Fibroblast of lung (primary cell): ENCODE measurements at regions not wholly inside any gene's neighbourhood (a gene's known extent, or its start where the extent isn't known, plus 50 kb on each side); places are given as distances from the start of the nearest gene placed in this dataset.

ENCODE experiments used
- DNase-seq, 2 donors: peaks; one replicate each; pipeline versions ENCODE4 v3.0.0 to v3.0.0-alpha.2; 2010; ENCODE audit warnings: low read depth in 2 of 2
- H2AFZ ChIP-seq: 2 replicates; pipeline ENCODE4 v1.5.1; 2012; ENCODE audit warnings: low read length, control low read depth, inconsistent platforms
- H3K27ac ChIP-seq: 2 replicates; pipeline ENCODE4 v1.5.1; 2011; ENCODE audit warnings: low read length, control low read depth; ENCODE audit not compliant: insufficient read depth
- H3K27me3 ChIP-seq: 2 replicates; pipeline ENCODE4 v1.5.1; 2011; ENCODE audit warnings: mild to moderate bottlenecking, low read length; ENCODE audit not compliant: control insufficient read depth, insufficient read depth
- H3K36me3 ChIP-seq: 2 replicates; pipeline ENCODE4 v1.5.1; 2011; ENCODE audit warnings: low read length; ENCODE audit not compliant: control insufficient read depth, insufficient read depth
- H3K4me1 ChIP-seq: 2 replicates; pipeline ENCODE4 v1.5.1; 2011; ENCODE audit warnings: low read length; ENCODE audit not compliant: control insufficient read depth, insufficient read depth; ENCODE audit errors: extremely low read depth
- H3K4me2 ChIP-seq: 2 replicates; pipeline ENCODE4 v1.5.1; 2011; ENCODE audit warnings: low read length, control low read depth; ENCODE audit not compliant: insufficient read depth; ENCODE audit errors: extremely low read depth
- H3K4me3 ChIP-seq, 4 experiments: fragments of 200-600 bp in 1 of 4; sonication (generic) in 1 of 4; replicated peaks in 1 of 4; 2 replicates each; pipeline ENCODE4 v1.5.1; 2011 to 2016; ENCODE audit warnings: low read length in 4 of 4, low read depth in 3 of 4, mild to moderate bottlenecking in 3 of 4, control low read depth in 2 of 4, inconsistent platforms in 1 of 4, mixed read lengths in 1 of 4; ENCODE audit not compliant: insufficient read depth in 1 of 4; ENCODE audit errors: control extremely low read depth in 1 of 4
- H3K79me2 ChIP-seq: 2 replicates; pipeline ENCODE4 v1.5.1; 2012; ENCODE audit warnings: mild to moderate bottlenecking, low read length, inconsistent platforms; ENCODE audit not compliant: control insufficient read depth, insufficient read depth
- H3K9ac ChIP-seq: 2 replicates; pipeline ENCODE4 v1.5.1; 2011; ENCODE audit warnings: mild to moderate bottlenecking, low read length, control low read depth; ENCODE audit not compliant: insufficient read depth
- H3K9me3 ChIP-seq: 2 replicates; pipeline ENCODE4 v1.5.1; 2012; ENCODE audit warnings: low read depth, low read length; ENCODE audit not compliant: control insufficient read depth, insufficient read depth
- H4K20me1 ChIP-seq: 2 replicates; pipeline ENCODE4 v1.5.1; 2011; ENCODE audit warnings: low read length; ENCODE audit not compliant: control insufficient read depth, insufficient read depth; ENCODE audit errors: extremely low read depth
- EZH2 ChIP-seq: IDR thresholded peaks from 2 replicates; pipeline ENCODE4 v1.5.1; 2012; ENCODE audit warnings: low read length, control low read depth, mild to moderate bottlenecking; ENCODE audit errors: missing control alignments
- TF ChIP-seq, protein P1 (sequence below), 2 donors: IDR thresholded peaks in 1 of 2; conservative IDR thresholded peaks in 1 of 2; 1 replicate in 1 of 2; 2 replicates in 1 of 2; pipeline ENCODE4 v1.5.1; 2011 to 2012; ENCODE audit warnings: low read length in 2 of 2, control low read depth in 1 of 2, inconsistent platforms in 1 of 2, low read depth in 1 of 2, mild to moderate bottlenecking in 1 of 2

DNA sequence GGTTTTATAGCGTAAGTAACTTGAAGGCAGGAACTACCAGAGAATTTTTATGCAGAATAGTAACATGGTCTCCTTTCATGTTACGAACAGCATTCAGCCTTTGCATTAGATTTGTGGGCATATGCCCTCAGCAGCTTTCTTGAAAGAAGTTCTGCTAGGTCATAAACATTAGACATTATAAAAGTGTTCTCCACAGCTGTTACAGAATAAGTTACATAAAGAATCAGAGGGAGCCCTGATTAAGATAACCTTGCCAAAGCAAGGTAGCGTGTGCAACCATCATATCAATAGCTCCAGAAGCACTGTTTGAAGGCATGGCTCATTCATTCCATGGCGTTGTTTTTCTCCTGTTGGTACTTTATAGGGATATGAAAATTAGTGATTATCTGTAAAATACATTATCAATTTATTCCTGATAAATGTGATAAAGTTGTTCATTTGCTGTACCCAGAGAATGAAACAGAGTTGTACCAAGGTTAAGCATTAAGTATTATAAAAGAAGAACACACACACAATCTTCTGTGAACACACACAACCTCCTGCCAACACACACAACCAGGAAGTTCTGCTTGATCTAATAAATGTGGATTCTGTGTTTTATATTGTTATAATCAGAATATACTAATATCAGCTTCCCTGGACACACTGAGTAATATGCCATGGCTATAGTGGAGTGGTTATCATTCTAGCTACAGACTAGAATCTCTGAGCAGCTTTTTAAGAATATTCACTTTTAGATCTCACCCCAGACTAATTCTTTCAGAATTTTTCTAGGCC is 286.7 kb upstream of the SLC39A10 start:
- Histone ChIP-seq H3K4me3 (no peak overlapping the region), H3K27me3 (no peaks in the 10 kb centered on the region), H3K4me2 (no peak overlapping the region), H3K9me3 (no peaks in the 10 kb centered on the region), H3K4me1 (no peaks in the 10 kb centered on the region), H3K9ac (no peak overlapping the region), H3K36me3 (no peaks in the 10 kb centered on the region), H4K20me1 (no peaks in the 10 kb centered on the region), H3K79me2 (no peaks in the 10 kb centered on the region), H3K27ac (no peak overlapping the region), H2AFZ (no peak overlapping the region)
- no peak for TF ChIP-seq EZH2
- TF ChIP-seq, protein P1, sequence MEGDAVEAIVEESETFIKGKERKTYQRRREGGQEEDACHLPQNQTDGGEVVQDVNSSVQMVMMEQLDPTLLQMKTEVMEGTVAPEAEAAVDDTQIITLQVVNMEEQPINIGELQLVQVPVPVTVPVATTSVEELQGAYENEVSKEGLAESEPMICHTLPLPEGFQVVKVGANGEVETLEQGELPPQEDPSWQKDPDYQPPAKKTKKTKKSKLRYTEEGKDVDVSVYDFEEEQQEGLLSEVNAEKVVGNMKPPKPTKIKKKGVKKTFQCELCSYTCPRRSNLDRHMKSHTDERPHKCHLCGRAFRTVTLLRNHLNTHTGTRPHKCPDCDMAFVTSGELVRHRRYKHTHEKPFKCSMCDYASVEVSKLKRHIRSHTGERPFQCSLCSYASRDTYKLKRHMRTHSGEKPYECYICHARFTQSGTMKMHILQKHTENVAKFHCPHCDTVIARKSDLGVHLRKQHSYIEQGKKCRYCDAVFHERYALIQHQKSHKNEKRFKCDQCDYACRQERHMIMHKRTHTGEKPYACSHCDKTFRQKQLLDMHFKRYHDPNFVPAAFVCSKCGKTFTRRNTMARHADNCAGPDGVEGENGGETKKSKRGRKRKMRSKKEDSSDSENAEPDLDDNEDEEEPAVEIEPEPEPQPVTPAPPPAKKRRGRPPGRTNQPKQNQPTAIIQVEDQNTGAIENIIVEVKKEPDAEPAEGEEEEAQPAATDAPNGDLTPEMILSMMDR (conservative IDR thresholded peaks at IDR 0.05 in 1 of 2, IDR thresholded peaks at IDR 0.05 in 1 of 2; ENCODE audit: low read depth in 1 of 2, low read length in 2 of 2): no peak
- no peak for DNase-seq

DNA sequence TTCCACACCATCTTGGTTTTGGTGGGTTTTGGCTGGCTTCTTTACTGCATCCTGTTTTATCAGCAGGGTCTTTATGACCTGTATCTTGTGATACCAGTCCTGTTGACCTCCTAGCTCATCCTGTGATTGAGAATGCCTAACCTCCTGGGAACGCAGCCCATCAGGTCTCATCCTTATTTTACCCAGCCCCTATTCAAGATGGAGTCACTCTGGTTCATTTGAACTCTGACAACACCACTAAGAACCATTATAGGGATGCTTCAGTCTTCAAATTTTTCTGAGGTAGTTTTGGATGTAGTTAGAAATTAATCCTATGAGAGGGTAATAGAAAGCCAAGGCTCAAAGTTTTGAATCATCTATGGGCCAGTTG is 287.8 kb upstream of the SLC39A10 start:
- Histone ChIP-seq H3K27me3 (no peaks in the 10 kb centered on the region), H3K9me3 (no peaks in the 10 kb centered on the region), H2AFZ (no peak overlapping the region), H3K4me1 (peaks cover 2% of the 10 kb centered on the region), H3K36me3 (no peaks in the 10 kb centered on the region), H3K27ac (no peak overlapping the region), H3K4me2 (no peak overlapping the region), H3K79me2 (no peaks in the 10 kb centered on the region), H3K9ac (no peak overlapping the region), H4K20me1 (no peaks in the 10 kb centered on the region), H3K4me3 (no peak overlapping the region)
- DNase-seq: no peak
- TF ChIP-seq EZH2: no peak
- TF ChIP-seq, protein P1 (conservative IDR thresholded peaks at IDR 0.05 in 1 of 2, IDR thresholded peaks at IDR 0.05 in 1 of 2; ENCODE audit: low read depth in 1 of 2, low read length in 2 of 2): no peak

DNA sequence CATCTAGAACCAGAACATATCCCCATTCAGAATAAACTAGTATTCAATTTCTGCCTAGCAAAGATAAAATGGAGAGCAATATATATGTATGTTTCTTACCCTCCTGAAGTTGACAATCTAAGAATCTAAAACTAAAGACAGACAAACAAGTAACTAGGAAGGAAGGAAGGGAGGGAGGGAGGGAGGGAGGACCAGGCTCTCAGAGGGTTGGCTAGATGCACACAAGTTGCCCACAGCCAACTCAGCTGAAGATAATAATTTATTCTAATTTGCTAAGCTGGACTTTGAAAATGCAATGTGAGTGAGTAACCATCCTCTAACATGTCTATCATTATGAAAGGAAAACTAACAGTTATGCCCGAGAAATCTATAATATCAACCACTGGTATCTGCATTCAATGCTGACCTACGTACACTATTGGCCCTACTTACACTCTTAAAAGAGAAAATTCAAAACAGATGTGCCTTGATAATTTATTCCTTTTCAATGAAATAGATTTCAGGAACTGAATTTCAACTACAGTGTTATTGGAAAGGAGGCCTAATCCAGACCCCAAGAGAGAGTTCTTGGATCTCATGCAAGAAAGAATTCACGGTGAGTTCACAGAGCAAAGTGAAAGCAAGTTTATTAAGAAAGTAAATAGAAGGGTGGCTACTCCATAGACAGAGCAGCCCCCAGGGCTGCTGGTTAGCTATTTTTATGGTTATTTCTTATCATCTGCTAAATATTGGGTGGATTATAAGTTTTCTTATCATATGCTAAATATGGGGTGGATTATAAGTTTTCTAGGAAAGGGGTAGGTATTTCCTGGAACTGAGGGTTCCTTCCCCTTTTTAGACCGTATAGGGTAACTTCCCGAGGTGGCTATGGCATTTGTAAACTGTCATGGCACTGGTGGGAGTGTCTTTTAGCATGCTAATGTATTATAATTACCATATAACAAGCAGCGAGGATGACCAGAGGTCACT is 288.5 kb upstream of the SLC39A10 start:
- no peak overlapping the region for H3K4me3 ChIP-seq
- peaks cover 2% of the 10 kb centered on the region for H3K4me1 ChIP-seq
- DNase-seq: no peak
- TF ChIP-seq EZH2: no peak
- TF ChIP-seq, protein P1 (conservative IDR thresholded peaks at IDR 0.05 in 1 of 2, IDR thresholded peaks at IDR 0.05 in 1 of 2; ENCODE audit: low read depth in 1 of 2, low read length in 2 of 2): no peak
- H3K27ac ChIP-seq: no peak overlapping the region
- H3K9ac ChIP-seq: no peak overlapping the region
- no peaks in the 10 kb centered on the region for H3K79me2 ChIP-seq
- no peaks in the 10 kb centered on the region for H4K20me1 ChIP-seq
- no peaks in the 10 kb centered on the region for H3K9me3 ChIP-seq
- H2AFZ ChIP-seq: peak overlapping the region; percentile 33
- H3K27me3 ChIP-seq: no peaks in the 10 kb centered on the region
- no peaks in the 10 kb centered on the region for H3K36me3 ChIP-seq
- peak overlapping the region; percentile 8 for H3K4me2 ChIP-seq
